ENCODE measurements at regions not wholly inside any gene's neighbourhood (a gene's known extent, or its start where the extent isn't known, plus 50 kb on each side); places are given as distances from the start of the nearest gene placed in this dataset.

DNA sequence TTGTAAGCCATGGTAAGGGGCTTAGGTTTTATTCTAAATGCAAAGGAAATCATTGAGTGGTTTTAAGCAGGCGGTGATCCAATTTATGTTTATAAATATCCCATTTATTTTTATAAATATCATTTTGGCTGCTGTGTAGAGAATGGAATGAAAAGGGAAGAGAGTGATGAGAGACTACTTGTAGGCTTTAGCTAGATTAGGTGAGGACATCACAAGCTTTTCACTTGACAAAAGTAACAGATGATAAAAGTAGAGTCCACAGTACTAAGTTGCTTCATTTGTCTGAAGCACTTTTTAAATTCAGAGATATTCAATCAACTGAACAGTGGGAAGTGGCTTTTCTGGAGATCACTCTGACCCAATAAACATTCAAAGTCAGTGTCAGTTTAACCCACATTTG lies 65.4 kb upstream of the FSHR start:
- no peaks in the 10 kb centered on the region for H3K4me1 ChIP-seq (ENCODE audit: control insufficient read depth, extremely low read depth, insufficient read depth, low read length)
- DNase-seq (ENCODE audit: low read depth, low spot score) (no peak), FAIRE-seq (no peak)
- no peaks in the 10 kb centered on the region for H4K20me1 ChIP-seq (ENCODE audit: control insufficient read depth, extremely low read depth, insufficient read depth, low read length)
- TF ChIP-seq, protein P1, sequence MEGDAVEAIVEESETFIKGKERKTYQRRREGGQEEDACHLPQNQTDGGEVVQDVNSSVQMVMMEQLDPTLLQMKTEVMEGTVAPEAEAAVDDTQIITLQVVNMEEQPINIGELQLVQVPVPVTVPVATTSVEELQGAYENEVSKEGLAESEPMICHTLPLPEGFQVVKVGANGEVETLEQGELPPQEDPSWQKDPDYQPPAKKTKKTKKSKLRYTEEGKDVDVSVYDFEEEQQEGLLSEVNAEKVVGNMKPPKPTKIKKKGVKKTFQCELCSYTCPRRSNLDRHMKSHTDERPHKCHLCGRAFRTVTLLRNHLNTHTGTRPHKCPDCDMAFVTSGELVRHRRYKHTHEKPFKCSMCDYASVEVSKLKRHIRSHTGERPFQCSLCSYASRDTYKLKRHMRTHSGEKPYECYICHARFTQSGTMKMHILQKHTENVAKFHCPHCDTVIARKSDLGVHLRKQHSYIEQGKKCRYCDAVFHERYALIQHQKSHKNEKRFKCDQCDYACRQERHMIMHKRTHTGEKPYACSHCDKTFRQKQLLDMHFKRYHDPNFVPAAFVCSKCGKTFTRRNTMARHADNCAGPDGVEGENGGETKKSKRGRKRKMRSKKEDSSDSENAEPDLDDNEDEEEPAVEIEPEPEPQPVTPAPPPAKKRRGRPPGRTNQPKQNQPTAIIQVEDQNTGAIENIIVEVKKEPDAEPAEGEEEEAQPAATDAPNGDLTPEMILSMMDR (optimal IDR thresholded peaks at IDR 0.05 in 1 of 3, IDR thresholded peaks at IDR 0.05 in 1 of 3, conservative IDR thresholded peaks at IDR 0.05 in 1 of 3; ENCODE audit: extremely low read depth in 1 of 3, insufficient read depth in 2 of 3, low read length in 3 of 3): no peak
- TF ChIP-seq EZH2 (IDR thresholded peaks at IDR 0.05; ENCODE audit: low read length): no peak
- no peaks in the 10 kb centered on the region for H3K79me2 ChIP-seq (ENCODE audit: control insufficient read depth, insufficient read depth, low read length)
- H2AFZ ChIP-seq (ENCODE audit: control insufficient read depth, low read length): no peak overlapping the region
- no peak overlapping the region for H3K9ac ChIP-seq (ENCODE audit: control insufficient read depth, extremely low read depth, insufficient read depth, low read length)
- H3K9me1 ChIP-seq (ENCODE audit: control insufficient read depth, extremely low read depth, insufficient read depth, low read length): no peaks in the 10 kb centered on the region
- H3K27ac ChIP-seq (ENCODE audit: control insufficient read depth, insufficient read depth, low read length): no peak overlapping the region
- H3K27me3 ChIP-seq (ENCODE audit: control insufficient read depth, extremely low read depth, insufficient read depth, low read length): no peaks in the 10 kb centered on the region
- no peak overlapping the region for H3K4me3 ChIP-seq (ENCODE audit: control insufficient read depth in 2 of 3, extremely low read depth in 1 of 3, insufficient read depth in 2 of 3, low read depth in 1 of 3, low read length in 3 of 3)
- dilution Hi-C loops (cut with MboI; ENCODE audit: extremely low pct_ligation_motif_present, low sequenced_read_pairs): no loop called here
- no peaks in the 10 kb centered on the region for H3K36me3 ChIP-seq (ENCODE audit: control insufficient read depth in 2 of 2, extremely low read depth in 1 of 2, insufficient read depth in 2 of 2, low read length in 2 of 2)
- no peak overlapping the region for H3K4me2 ChIP-seq (ENCODE audit: control insufficient read depth, extremely low read depth, insufficient read depth, low read depth, low read length)
- H3K9me3 ChIP-seq (ENCODE audit: control insufficient read depth, low read depth, low read length): no peaks in the 10 kb centered on the region

DNA sequence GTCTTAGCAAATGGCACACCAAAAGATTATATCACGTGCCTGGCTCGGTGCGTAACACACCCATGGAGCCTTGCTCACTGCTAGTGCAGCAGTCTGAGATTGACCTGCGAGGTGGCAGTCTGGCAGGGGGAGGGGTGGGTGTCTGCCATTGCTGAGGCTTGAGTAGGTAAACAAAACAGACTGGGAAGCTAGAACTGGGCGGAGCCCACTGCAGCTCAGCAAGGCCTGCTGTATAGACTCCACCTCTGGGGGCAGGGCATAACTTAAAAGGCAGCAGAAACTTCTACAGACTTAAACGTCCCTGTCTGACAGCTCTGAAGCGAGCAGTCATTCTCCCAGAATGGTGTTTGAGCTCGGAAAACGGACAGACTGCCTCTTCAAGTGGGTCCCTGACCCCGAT lies 55.9 kb upstream of the FSHR start:
- DNase-seq (ENCODE audit: low read depth, low spot score): no peak
- Histone ChIP-seq H3K4me3 (ENCODE audit: control insufficient read depth in 2 of 3, extremely low read depth in 1 of 3, insufficient read depth in 2 of 3, low read depth in 1 of 3, low read length in 3 of 3) (no peak overlapping the region), H3K9me1 (ENCODE audit: control insufficient read depth, extremely low read depth, insufficient read depth, low read length) (no peaks in the 10 kb centered on the region), H3K9ac (ENCODE audit: control insufficient read depth, extremely low read depth, insufficient read depth, low read length) (no peak overlapping the region), H3K27ac (ENCODE audit: control insufficient read depth, insufficient read depth, low read length) (no peak overlapping the region), H3K4me1 (ENCODE audit: control insufficient read depth, extremely low read depth, insufficient read depth, low read length) (no peaks in the 10 kb centered on the region), H3K79me2 (ENCODE audit: control insufficient read depth, insufficient read depth, low read length) (no peaks in the 10 kb centered on the region), H3K9me3 (ENCODE audit: control insufficient read depth, low read depth, low read length) (no peaks in the 10 kb centered on the region), H3K4me2 (ENCODE audit: control insufficient read depth, extremely low read depth, insufficient read depth, low read depth, low read length) (no peak overlapping the region), H4K20me1 (ENCODE audit: control insufficient read depth, extremely low read depth, insufficient read depth, low read length) (no peaks in the 10 kb centered on the region), H3K36me3 (ENCODE audit: control insufficient read depth in 2 of 2, extremely low read depth in 1 of 2, insufficient read depth in 2 of 2, low read length in 2 of 2) (no peaks in the 10 kb centered on the region), H2AFZ (ENCODE audit: control insufficient read depth, low read length) (no peak overlapping the region), H3K27me3 (ENCODE audit: control insufficient read depth, extremely low read depth, insufficient read depth, low read length) (no peaks in the 10 kb centered on the region)
- dilution Hi-C loops (cut with MboI; ENCODE audit: extremely low pct_ligation_motif_present, low sequenced_read_pairs): no loop called here
- TF ChIP-seq, protein P1 (optimal IDR thresholded peaks at IDR 0.05 in 1 of 3, IDR thresholded peaks at IDR 0.05 in 1 of 3, conservative IDR thresholded peaks at IDR 0.05 in 1 of 3; ENCODE audit: extremely low read depth in 1 of 3, insufficient read depth in 2 of 3, low read length in 3 of 3): no peak
- no peak for TF ChIP-seq EZH2 (IDR thresholded peaks at IDR 0.05; ENCODE audit: low read length)
- no peak for FAIRE-seq
